Suppressor macrophage (primary cell): ENCODE measurements at regions not wholly inside any gene's neighbourhood (a gene's known extent, or its start where the extent isn't known, plus 50 kb on each side); places are given as distances from the start of the nearest gene placed in this dataset.

Experiments used
- DNase-seq, 4 experiments: peaks; one replicate each; pipeline ENCODE4 v3.0.0-alpha.2; 2020 to 2022

DNA sequence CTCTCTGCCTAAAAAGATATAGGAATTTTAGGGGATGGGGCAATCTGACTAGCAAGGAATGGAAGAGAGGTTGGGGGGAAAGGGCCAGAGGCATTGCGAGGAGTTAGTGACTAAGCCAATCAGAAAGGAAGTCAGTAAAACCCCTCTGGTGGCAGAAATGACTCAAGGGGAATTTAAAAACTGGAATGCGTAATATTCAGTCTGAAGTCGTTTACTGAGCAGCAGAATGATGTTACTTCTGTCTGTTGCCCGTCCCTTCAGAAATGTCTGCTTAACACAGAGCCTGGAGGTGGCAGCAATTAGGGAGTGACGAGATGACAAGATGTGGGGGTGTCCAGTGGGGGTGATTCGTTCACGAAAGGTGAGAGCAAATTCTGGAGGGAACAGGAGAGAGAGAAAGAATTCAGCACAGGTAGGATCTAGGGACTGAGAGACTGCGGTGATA is 107.7 kb upstream of the CLMP start:
- DNase-seq: peak; percentile 41 to 69 (median 56)

DNA sequence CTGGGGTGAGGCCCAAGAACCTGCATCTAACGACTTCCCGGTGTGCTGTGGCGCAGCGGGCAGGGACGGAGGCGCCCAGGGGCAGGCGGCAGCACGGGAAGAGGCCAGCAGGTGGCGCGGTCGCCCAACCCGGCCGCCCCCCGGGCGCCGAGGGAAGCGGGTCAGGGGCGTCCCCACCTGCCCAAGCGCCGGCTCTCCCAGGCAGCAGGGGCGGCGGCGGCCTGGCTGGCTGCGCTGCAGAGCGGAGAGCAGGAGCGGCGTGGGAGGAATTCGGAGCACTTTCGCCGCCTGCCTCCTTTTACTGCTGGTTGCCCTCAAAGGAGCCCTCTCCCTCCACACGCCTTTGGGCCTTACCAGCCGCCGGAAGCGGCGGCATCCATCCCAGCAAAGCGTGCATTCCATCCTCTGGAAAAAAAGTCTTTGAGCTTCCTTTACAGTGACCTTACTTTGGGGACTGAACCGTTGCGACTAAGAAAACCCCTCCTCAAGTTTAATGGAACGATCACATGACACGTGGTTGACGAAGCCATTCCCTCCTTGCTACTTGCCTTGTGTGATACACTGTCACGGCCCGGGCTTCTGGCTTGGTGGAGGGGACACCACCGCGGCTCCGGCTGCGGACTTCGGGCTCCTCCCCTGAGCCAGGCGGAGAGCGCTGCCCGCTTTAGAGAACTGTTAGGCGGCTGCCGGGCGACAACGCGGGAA is 106.8 kb upstream of the CLMP start:
- peak; percentile 57 to 85 (median 70) for DNase-seq

DNA sequence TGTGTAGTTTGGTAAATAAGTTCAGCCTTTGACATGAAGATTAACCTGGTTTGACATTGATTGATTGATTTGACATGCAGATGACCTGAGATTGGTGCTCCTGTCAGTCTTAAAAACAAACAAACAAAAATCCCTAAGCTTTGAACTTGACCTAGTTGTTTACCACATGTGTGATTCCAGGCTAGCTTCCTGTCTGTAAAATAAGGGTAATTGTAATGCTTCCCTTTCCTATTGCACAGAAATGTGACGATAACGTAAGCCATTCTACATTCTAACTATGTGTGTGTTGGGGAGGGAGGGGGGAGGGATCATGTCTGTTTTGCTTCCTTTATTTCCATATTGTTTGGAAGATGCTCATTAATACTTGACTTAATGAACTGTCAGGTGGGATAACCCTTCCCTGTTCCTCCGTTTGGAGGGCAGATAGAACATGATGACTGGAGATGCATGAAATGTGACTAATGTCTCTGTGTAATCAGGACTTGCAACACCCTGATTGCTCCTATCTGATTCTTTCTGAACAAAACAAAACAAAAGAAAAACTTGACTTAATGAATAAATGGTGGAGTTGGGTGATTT is 106.1 kb upstream of the CLMP start:
- peak; percentile 43 to 83 (median 68) for DNase-seq

DNA sequence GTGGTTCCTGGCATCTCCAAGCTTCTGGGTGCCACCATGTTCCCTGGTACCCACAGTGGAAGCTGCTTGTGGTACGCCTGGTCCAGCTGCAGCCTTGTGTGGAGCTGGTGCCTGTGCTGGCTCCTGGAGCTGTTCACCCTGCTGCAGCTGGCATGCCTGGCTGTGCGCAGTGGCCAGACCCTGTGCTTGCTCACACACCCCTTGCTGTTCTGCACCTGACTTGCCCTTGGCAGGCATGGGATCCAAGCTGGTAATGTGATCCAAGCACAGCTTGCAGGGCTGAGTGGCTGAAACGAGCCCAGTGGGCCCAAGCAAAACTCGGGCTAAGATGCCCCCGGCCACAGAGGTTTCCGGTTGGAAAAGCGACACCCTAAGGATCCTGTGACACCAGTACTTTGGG is 104.7 kb upstream of the CLMP start:
- no peak for DNase-seq

DNA sequence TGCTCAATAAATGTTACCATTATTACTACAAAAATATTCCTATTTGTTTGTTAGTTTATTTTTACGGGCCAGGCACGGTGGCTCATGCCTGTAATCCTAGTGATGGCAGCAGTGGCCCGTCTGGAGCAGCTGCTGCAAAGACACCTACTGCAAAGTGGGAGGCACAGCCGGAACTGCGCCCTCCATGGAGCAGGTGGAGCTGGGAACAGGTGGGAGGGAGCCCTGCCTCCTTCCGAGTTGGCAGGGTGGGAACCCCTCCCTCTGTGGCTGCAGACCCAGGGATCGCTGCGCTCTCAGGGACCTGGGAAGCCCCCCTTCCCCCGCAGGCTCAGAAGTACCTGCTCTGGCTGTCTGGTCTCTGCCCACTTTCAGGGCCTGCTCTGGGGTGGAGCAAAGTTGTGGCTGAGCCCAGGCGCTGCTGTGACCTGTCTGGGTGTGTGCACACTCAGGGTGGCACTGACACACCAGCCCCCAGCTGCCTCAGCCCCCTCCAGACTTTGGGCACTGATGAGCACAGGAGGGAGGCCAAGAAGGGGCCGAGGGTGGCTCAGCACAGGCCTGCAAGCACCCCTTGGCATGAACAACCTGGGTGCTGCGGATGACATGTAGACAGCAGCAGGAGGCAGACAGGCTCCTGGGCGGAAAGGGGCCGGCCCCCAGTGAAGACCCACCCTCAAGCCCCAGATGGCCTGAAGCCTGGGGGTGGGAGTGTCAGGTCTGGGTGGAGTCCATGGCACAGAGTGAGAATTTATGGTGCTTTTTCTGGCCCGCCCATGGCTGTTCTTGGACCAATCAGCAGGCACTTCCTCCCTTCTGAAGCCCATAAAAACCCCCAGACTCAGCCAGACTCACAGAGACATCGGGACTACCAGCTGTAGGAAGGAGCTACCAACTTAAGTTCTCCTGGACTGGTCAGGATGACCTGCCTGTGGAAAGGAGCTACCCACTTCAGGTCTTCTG is 103.7 kb upstream of the CLMP start:
- no peak for DNase-seq

DNA sequence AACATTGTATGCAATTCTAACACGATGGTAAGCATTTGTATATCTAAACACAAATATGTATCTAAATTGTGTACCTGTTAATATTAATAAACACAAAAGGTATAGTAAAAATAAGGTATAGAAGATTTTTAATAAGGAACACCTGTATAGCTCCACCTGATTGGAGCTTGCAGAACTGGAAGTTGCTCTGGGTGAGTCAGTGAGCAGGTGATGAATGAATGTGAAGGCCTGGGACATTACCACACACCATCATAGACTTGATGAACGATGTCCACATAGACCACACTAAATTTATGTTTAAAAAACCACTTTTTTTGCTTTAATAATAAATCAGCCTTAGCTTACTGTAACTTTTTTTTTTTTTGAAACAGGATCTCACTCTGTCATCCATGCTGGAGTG is 97.6 kb upstream of the CLMP start:
- no peak for DNase-seq

DNA sequence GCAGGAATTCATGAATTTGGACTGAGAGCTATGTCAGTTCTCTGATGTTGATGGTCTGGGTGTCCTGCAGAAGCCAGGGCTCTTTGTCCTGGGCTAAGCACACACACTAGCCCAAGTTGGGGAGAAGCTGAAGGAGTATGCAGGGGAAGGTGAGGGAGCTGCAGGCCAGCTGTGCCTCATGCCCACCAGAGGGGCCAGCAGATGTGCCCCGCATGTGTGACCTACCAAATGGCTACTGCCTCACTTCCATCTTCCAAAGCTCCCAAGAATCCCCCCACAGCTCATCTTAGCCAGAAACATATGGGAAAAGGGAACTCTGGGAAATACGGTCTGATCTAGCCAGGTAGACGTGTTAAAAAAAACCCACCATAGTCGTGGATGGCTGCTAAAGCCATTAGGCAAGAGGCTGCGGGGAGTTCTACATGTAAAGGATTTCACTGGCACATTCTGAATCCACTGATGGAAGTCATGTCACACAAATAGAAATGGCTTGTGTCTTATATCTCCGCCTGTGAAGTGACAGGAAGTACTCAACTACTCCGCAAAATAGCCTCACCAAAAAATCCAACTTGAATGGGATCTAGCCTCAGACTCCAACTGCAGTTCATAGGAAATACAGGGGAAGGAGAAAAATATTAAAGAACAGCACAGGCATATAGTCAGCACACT is 96.3 kb upstream of the CLMP start:
- DNase-seq: no peak

DNA sequence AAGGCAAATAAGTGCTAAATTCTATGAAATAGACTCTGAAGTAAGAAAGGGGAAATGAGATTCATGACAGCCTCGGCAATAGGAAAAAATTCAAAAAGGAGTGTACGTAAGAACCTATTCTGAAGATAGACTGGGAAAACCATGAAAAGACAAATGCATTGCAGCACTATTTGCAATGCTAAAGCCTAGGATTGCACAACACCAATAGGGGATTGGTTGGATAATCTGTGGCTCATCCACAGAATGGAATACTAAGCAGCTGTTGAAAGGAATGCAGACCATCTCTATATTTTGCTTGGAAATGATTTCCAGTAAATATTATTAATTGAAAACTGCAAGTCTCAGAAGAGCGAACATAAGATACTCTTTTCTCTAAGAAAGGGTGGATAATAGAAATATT is 91.7 kb upstream of the CLMP start:
- DNase-seq: peak in 2 of 4 experiments; percentile 14 to 27

DNA sequence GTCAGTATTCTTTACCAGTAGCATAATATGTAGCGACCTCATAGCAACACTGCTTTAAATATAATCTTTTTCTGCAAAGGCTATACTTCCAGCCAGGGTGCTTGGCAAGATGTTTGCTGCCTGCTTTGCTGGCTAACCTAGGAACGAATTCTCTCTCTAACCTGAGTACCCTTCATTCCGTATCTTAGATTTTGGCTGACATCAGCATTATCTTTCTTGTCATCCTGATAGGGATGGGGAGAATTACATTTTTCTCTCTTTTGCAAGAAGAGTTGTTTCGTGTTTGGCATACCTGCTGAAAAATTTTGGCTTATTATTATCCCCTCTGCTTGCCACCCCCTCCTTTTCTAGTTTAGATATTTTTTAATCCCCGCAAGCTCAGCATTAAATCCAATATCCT is 91.2 kb upstream of the CLMP start:
- no peak for DNase-seq

DNA sequence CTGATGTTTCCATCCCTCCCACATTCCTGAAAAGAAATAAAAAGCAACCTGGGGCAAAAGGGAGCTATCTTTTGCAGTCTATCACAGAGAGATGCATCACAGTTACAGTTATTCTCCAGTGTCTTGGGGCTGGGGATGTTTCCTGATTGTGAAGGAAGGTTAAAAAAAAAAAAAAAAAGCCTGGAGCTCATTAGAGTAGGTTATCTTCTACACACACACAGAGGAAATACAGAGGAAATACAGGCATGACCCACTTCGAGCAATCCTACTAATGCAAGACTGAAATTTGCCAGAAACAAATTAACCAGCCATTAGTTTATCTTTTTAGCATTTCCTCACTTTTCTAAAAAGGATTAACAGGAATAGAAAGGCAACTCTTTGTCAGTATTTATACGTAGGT is 89.4 kb upstream of the CLMP start:
- DNase-seq: no peak

DNA sequence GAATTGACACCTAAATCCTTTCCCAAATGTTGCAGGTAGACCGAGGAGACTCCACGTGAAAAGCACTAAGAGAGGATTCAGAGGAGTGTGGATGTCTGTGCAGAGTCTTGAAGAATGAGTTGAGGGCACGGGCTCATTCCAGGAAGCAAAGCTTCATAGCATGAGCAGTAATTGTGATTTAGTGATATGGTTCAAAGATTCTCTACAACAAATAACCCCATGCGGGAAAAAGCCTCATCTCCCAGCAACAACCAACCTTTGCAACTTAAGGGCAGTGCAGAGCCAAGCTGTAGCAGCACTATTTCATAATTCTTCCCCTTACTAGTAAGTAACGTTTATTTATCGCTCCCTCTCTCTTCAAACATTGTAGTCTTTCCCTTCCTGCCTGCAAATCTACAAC is 87.5 kb upstream of the CLMP start:
- no peak for DNase-seq

DNA sequence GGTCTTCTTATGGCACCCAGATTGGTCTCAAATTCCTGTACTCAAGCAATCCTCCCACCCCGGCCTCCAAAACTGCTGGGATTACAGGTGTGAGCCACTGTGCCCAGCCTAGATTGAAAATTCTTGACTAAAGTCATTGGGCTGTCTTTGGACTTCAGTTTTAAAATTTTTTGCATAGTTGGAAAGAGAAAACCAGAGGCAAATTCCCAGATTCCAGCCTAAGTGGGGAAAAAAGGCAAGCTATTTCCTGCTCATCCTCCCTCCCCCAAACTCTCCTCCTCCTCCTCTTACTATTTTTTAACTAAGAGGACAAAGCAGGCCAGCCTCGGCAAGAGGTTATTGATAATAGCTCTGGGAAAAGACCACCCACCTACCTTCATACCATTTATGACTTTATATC is 78.6 kb upstream of the CLMP start:
- no peak for DNase-seq

DNA sequence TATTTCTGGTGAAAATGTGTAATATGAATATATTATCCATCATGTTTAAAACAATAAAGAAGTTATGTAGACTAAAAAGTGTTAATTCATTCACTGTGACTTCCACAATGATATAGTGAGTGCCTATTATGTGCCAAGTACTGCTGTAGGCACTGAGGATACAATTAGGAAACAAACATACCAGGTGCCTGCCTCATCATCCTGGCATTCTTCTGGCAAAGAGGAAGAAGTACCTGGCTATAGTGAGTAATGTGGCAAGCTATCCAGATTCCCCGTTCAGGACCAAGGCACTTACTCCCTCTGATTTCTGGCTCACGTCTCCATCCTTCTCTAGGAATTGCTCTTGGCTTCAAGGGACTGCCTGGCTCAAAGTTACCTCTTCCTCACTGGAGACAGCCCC is 77.5 kb upstream of the CLMP start:
- no peak for DNase-seq

DNA sequence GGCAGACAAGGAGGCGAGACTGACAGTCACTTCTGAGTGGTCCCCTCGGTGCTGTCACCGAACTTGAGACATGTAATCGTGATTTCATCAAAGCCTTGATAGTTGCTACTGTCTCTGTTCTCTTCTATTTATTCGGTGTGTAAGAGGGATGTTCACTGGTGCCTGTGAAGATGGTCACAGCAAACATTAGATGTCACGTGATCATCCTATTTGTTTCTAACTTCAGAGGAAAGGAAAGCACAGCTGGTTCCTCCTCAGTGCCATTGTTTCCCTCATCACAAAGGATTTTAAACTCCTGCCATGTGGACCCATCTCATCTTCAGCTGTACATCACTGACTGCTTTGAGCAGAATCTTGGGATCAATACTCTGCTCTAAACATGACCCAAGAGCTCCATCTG is 73.1 kb upstream of the CLMP start:
- DNase-seq: no peak

DNA sequence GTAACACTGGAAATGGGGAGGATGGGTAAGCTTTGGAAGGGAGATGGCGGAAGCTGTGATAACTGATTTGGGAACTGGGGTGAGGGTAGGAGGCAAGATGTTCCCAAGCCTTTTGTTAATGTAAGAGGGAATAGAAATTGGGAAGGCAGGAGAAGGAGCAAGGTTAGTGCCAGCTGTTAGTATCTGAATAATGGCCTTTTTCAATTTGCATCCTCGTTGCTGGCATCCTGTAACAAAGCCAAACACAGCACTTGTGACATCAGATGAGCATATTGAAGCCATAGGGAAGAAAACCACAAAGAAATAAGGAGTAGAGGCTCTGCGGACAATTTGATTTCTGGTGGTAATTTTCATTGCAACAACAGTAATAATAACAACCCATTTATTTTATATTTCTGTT is 70.9 kb upstream of the CLMP start:
- DNase-seq: no peak

DNA sequence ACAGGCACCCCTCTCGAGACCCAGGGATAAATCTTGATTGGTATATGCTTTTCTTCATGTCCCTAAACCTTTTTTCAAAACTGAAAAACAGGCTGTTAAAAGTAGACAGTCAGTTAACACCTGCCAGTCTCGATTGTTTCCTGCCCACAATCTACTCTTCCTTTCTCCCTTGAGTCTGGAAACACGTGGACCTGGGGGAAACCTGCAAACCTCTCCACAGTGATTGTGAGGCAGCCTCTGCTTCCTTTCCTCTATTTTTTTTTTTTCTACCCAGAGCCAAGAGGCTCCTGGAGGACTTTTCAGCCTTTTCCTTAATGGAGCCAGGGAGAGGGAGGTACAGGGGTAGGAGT is 69.4 kb upstream of the CLMP start:
- DNase-seq: no peak

DNA sequence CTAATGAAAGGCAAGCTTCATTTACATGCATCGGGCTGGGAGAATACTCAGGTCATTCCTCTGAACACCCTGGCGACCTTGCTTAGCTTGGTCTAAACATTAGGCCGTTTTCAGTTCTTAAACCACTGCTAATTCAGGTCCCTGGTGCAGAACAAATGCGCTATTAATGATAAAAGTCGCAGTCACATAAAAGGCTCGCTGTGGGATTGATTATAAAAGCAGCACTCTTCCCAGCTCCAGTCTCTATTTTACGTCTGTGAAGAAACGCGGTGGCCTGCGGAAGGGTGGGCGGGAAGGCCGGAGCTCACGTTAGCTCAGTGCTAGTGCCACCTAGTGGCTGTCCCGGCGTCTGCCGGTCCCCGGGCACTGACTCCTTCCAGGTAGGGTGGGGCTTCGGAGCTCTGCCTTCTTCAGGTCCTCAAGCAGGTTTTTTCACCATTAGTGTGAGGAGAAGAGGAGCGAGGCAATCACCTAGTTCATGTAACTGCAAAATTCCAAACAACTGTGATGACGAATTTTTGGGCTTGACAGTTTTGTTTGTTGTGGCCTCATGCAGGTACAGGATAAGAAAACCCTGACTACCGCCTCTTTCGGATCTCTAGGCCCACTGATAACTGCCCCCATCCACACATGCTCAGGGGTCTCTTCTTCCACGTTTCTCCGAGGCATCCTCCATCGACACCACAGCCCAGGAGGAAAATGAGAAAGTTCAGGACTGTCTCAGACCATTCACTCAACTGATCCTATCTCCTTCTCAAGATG is 66.5 kb upstream of the CLMP start:
- DNase-seq: peak; percentile 80 to 91 (median 85)

DNA sequence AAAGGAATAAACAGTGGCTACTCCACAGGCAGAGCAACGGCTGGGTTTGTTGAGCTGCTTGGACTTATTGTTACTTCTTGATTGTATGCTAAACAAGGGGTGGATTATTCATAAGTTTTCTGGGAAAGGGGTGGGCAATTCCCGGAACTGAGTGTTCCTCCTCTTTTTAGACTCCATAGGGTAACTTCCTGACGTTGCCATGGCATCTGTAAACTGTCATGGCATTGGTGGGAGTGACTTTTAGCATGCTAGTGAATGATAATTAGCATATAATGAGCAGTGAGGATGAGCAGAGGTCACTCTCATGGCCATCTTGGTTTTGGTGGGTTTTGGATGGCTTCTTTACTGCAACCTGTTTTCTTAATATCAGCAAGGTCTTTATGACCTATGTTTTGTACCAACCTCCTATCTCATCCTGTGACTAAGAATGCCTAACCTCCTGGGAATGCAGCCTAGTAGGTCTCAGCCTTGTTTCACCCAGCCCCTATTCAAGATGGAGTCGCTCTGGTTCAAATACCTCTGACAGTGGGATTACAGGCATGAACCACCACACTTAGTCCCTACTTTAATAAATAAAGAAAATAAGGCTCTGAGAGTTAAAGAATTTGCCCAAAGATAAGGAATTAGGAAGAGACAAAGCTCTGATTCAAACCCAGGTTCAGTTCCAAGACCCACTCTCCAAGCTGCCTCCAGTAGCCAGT is 65.6 kb upstream of the CLMP start:
- DNase-seq: no peak

DNA sequence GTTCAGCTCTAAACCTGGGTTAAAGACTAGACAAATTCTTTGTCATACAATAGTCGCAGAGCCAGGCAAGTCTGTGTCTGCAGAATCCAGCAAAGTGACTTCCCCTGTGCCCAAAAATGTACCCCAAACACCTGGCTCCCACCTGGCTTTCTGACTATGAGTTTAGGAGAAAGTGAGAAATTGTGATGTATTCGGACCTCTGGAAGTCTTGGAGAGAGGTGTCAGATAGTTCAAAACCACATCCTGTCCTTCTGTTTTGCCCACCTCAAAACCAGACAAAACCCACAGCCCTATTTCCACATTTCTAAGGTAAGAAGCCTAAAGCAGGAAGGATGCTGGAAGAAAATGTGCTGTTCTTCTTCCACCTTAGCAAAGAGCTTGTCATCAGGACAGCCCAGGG is 63.8 kb upstream of the CLMP start:
- DNase-seq: no peak

DNA sequence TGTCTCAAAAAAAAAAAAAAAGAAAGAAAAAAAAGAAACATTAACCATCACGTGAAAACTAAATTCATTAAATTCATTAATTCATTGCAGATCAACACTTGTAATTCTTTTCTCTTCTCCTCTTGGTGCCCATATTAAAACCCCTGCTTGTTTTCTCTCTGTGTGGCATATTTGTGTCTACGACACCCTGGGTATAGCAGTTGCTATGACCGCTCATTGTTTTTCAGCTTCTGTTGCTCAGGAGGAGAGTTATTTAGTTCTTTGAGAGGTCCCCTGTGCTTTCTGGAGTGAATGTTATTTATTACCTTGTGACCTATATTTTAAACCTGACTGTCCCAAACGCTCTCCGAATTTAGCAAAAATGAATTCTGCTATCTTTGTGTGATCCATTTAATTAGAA is 62.3 kb upstream of the CLMP start:
- DNase-seq: no peak

DNA sequence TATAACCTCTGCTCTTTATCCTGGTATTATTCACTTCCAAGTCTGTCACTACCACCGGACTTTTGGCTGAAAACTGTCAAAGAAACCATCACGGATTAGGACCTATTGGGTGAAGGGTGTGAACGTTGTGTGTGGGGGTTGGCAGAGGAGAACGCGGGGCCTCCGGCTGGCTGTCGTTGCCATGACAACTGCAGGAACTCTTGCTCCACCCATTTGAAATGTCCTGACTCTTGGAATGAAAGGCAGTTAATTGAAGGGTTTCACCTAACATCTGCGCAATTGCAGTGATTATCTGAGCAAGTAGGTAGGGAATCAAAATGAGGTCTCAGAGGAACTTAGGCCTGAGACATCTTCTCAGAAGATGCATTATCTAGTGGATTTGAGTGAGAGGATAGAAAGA is 60.9 kb upstream of the CLMP start:
- no peak for DNase-seq

DNA sequence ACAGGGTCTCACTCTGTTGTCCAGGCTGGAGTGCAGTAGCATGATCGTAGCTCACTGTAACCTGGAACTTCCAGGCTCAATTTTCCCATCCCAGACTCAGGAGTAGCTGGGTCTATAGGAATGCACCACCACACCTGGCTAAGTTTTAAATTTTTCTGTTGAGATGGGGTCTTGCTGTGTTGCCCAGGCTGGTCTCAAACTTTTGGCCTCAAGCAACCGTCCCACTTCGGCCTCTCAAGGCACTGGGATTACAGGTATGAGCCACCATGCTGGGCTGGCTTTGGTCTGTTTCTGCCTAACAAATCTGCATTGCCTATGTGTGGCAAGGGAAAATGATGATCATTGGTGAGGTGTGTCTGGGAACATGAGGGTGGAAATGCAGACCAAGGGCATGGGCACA is 59.3 kb upstream of the CLMP start:
- DNase-seq: no peak
